GM10266 (cell line): ENCODE measurements at regions not wholly inside any gene's neighbourhood (a gene's known extent, or its start where the extent isn't known, plus 50 kb on each side); places are given as distances from the start of the nearest gene placed in this dataset.

Experiments
- DNase-seq: peaks from one replicate; pipeline ENCODE4 v3.0.0; 2012; ENCODE audit errors: extremely low spot score
- TF ChIP-seq, protein P1 (sequence below): IDR thresholded peaks from 2 replicates; pipeline ENCODE4 v1.5.1; 2012; ENCODE audit warnings: mild to moderate bottlenecking, low read depth; ENCODE audit not compliant: control insufficient read depth, insufficient read depth; ENCODE audit errors: missing control alignments

DNA sequence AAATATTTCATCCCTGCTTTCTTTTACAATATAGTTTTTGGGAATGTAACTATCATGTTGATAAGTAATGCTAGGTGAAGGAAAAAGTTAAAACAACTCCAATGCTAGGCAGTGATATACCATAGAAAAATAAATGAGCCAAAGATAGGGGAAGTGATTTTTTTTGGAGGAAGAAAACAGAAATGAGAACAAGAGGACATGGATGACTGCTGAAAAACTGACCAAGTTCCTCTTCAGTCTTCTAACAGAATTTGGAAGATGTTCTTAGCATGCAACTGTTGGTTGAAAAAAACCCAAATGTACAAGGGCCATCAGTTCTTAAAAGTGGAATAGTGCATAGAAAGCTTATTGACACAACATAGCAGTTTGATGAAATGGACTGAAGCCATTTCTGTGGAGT is 262.5 kb upstream of the STARD13 start:
- TF ChIP-seq, protein P1, sequence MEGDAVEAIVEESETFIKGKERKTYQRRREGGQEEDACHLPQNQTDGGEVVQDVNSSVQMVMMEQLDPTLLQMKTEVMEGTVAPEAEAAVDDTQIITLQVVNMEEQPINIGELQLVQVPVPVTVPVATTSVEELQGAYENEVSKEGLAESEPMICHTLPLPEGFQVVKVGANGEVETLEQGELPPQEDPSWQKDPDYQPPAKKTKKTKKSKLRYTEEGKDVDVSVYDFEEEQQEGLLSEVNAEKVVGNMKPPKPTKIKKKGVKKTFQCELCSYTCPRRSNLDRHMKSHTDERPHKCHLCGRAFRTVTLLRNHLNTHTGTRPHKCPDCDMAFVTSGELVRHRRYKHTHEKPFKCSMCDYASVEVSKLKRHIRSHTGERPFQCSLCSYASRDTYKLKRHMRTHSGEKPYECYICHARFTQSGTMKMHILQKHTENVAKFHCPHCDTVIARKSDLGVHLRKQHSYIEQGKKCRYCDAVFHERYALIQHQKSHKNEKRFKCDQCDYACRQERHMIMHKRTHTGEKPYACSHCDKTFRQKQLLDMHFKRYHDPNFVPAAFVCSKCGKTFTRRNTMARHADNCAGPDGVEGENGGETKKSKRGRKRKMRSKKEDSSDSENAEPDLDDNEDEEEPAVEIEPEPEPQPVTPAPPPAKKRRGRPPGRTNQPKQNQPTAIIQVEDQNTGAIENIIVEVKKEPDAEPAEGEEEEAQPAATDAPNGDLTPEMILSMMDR, result no peak
- DNase-seq, result no peak

DNA sequence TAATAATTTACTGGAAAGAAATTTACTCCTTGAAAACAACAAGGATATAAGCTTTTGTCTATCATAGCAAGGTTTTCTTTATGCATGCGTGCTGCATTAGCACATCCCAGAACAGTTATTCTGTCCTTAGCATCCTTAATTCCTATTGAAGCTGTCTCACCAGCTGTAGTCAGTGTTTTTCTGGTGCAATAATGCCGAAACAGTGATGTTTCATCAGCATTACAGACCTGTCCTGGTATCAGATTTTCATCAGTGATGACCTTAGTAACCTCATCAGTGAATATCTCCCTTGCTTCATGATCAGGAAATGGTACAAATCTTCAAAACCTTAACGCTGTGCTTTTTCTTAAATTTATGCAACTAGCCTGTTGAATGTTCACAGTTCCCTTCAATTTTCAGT is 264.7 kb upstream of the STARD13 start:
- TF ChIP-seq, protein P1, result no peak
- DNase-seq, result no peak

DNA sequence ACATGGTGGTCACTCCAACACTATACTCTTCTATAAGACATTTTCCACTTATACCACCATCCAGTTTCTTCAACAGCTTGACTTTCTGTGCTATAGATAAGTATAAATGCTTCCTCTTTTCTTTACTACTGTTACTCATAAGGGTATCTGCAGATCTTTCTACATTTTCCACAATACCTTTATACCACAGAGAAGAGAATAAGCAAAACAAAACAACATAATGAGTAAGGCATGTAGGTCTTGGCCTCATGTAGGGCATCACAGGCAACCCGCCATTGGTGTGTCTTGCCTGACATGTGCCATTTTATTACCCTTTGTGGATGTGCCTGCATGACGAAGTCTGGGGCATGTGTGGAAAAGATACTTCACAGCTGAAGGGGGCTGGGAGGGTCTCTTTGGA is 265.3 kb upstream of the STARD13 start:
- DNase-seq, result no peak
- TF ChIP-seq, protein P1, result no peak

DNA sequence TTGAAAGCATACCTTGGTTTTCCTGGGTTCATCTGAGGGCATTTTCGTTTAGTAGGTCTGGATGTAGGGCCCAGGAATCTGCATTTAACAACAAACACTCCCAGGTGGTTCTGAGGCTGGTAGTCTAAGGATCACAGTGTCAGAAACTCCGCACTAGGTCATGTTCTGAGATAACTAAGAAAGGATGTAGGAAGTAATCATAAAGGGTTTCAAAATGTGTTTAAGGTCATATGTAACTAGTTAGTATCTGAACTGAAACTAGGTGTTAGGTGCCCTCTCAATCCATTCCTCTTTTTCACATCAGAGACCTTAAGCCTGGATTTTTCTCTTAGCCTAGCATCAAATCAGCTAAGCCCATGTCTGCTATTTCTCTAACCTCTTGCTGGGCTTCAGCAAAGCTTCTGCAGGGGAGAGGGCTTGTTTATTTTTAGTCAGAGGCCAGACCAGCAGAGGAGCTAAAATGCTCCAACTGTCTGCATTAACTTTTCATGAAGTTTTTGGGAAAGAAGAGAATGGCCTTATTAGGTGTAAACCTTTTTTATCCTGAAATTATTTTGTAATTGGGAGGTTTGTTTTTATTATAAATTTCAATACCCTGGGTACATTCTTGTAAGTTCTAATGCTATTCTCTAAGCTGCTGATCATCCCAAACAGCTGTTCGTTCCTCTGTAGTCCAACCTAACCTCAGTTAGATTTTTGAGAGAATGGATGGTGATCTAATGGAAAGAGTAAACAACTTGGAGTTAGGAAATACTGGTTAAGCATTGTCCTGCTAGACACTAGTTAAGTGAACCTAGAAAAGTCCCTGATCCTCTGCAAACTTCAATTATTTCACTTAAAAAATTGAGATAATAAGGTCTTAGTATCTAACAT is 262.8 kb upstream of the RFC3 start:
- TF ChIP-seq, protein P1, result no peak
- DNase-seq, result peak; percentile 32

DNA sequence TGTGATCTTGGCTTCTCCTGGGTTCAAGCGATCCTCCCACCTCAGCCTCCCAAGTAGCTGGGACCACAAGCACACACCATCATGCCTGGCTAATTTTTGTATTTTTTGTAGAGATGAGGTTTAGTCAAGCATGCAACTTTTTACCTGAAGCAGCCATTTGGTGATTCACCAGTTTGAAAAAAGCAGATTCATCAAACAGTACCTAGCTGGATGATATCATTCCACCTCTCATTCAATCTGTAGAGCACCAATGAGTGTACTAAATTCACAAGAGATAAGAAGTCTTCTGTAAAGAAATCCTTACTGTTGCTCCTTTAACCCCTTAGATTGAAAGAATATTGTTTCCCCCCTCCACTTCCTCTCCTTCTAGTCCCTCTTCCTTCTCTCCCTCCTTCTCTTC is 261.1 kb upstream of the RFC3 start:
- no peak for DNase-seq
- TF ChIP-seq, protein P1, result no peak

DNA sequence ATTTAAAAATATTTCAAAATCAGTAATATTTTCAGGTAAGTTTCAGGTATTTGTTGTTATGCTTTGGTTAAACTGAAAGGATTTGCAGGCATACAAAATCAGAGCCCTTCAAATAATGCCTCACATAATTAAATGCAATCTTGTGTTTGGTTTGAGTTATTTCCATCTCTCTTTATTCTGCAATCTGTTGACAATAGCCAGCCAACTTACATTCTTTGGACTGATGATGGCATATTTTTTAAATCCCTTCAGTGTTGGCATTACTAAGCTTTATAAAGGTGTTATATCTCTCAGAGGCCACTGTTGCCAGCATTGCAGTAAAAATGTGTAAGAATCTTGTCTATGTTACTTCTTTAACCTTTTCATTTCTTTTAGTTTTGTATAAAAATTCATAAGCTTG is 257.2 kb upstream of the RFC3 start:
- TF ChIP-seq, protein P1, result no peak
- no peak for DNase-seq

DNA sequence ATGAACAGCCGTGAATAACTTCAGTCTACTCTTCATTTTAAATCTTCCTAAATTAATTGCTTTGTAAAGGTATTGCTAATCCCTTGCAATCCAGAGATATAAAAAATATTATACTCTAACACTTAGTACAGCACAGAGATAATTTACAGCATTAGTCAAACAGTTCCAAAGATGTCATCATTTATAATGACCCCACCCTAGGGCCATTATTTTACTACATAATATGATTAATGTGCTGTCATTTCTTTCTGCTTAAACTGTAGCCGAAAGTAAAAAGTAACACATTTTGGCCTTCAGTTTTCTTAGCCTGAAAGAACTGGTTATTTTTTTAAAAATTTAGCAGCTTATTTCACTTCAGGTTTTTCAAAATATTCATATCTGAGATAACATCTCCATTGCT is 256.3 kb upstream of the RFC3 start:
- TF ChIP-seq, protein P1, result no peak
- no peak for DNase-seq
